IMR-90 (cell line): ENCODE measurements at regions not wholly inside any gene's neighbourhood (a gene's known extent, or its start where the extent isn't known, plus 50 kb on each side); places are given as distances from the start of the nearest gene placed in this dataset.

Experiments
- BHLHE40 ChIP-seq: fragments of 150-350 bp; IDR thresholded peaks from 2 replicates; pipeline ENCODE4 v1.6.1; 2016; ENCODE audit warnings: mild to moderate bottlenecking, low read depth, low read length
- CEBPB ChIP-seq: IDR thresholded peaks from 2 replicates; pipeline ENCODE4 v1.6.1; 2012; ENCODE audit warnings: low read depth, low read length, improper control_type of control experiment
- CHD1 ChIP-seq: IDR thresholded peaks from 2 replicates; pipeline ENCODE4 v1.6.1; 2012; ENCODE audit warnings: low read depth, low read length, improper control_type of control experiment
- CTCF ChIP-seq: conservative IDR thresholded peaks from 2 replicates; pipeline ENCODE4 v1.5.1; 2012; ENCODE audit warnings: mild to moderate bottlenecking, low read depth, low read length, improper control_type of control experiment
- MAFK ChIP-seq: IDR thresholded peaks from 2 replicates; pipeline ENCODE4 v1.6.1; 2012; ENCODE audit warnings: low read depth, low read length, improper control_type of control experiment
- MXI1 ChIP-seq: IDR thresholded peaks from 2 replicates; pipeline ENCODE4 v1.6.1; 2012; ENCODE audit warnings: low read depth, mild to moderate bottlenecking, low read length, moderate library complexity, borderline replicate concordance
- POLR2A ChIP-seq: IDR thresholded peaks from 2 replicates; pipeline ENCODE4 v1.6.1; 2012; ENCODE audit warnings: mild to moderate bottlenecking, low read depth, low read length
- RAD21 ChIP-seq: IDR thresholded peaks from 2 replicates; pipeline ENCODE4 v1.6.1; 2012; ENCODE audit warnings: low read length, improper control_type of control experiment
- RCOR1 ChIP-seq: IDR thresholded peaks from 2 replicates; pipeline ENCODE4 v1.6.1; 2012; ENCODE audit warnings: mild to moderate bottlenecking, low read length, improper control_type of control experiment; ENCODE audit not compliant: insufficient replicate concordance
- RFX5 ChIP-seq: IDR thresholded peaks from 2 replicates; pipeline ENCODE4 v1.8.0; 2012; ENCODE audit warnings: low read depth, mild to moderate bottlenecking, low read length, moderate library complexity
- USF2 ChIP-seq: fragments of 150-350 bp; IDR thresholded peaks from 2 replicates; pipeline ENCODE4 v1.6.1; 2017; ENCODE audit warnings: mild to moderate bottlenecking, antibody characterized with exemption, low read length, low read depth

GRCh38 chr1:90104941-90105538, 110.1 kb downstream of the ZNF326 start:
- TF ChIP-seq CTCF (no peak), POLR2A (no peak), RCOR1 (no peak), CEBPB (no peak), RFX5 (no peak), RAD21 (no peak), USF2 (no peak), BHLHE40 (no peak), MAFK (no peak), CHD1 (no peak), MXI1 (no peak)
